Stomach (tissue), 8 donors: ENCODE measurements at regions not wholly inside any gene's neighbourhood (a gene's known extent, or its start where the extent isn't known, plus 50 kb on each side); places are given as distances from the start of the nearest gene placed in this dataset.
"Not testable (repeated sequence)": the region's sequence is repeated elsewhere in the genome, so short reads cannot be mapped to it uniquely, and the experiment has no call there.

Experiments used
- DNase-seq, 2 donors: peaks; one replicate each; pipeline versions ENCODE4 v3.0.0 to v3.0.0-alpha.2; 2013 to 2019
- H3K27ac ChIP-seq, 5 donors: fragments of 200-600 bp in 4 of 5; sonication (generic) in 4 of 5; one replicate each; pipeline ENCODE4 v1.5.1; 2013 to 2019; ENCODE audit warnings: mild to moderate bottlenecking in 1 of 5, moderate library complexity in 1 of 5
- H3K27me3 ChIP-seq, 3 donors: fragments of 200-600 bp; sonication (generic); one replicate each; pipeline ENCODE4 v1.5.1; 2017 to 2019; ENCODE audit warnings: mixed run types in 1 of 3
- H3K36me3 ChIP-seq, 4 donors: fragments of 200-600 bp; sonication (generic); 1 replicate in 3 of 4; 2 replicates in 1 of 4; pipeline ENCODE4 v1.5.1; 2016 to 2019
- H3K4me1 ChIP-seq, 4 donors: fragments of 200-600 bp; sonication (generic); one replicate each; pipeline ENCODE4 v1.5.1; 2016 to 2019
- H3K4me3 ChIP-seq, 4 donors: fragments of 200-600 bp; sonication (generic) in 3 of 4; one replicate each; pipeline ENCODE4 v1.5.1; 2016 to 2019; ENCODE audit warnings: mild to moderate bottlenecking in 1 of 4
- H3K9me3 ChIP-seq, 4 donors: fragments of 200-600 bp; sonication (generic); one replicate each; pipeline ENCODE4 v1.5.1; 2016 to 2019
- EP300 ChIP-seq: sonication (generic); formaldehyde crosslinking; IDR thresholded peaks from one replicate; pipeline ENCODE4 v1.6.1; 2017; ENCODE audit warnings: antibody characterized with exemption
- POLR2A ChIP-seq, 4 donors: fragments of 450-650 bp; IDR thresholded peaks; one replicate each; pipeline ENCODE4 v1.6.1; 2016; ENCODE audit warnings: antibody characterized with exemption in 4 of 4, control low read depth in 2 of 4, mild to moderate bottlenecking in 1 of 4, moderate library complexity in 1 of 4
- POLR2AphosphoS5 ChIP-seq, 3 donors: sonication (generic); formaldehyde crosslinking; IDR thresholded peaks; one replicate each; pipeline ENCODE4 v1.6.1; 2016; ENCODE audit warnings: antibody characterized with exemption in 3 of 3
- WGBS, 5 donors: extraction: QIAGEN DNeasy Blood & Tissue Kit in 3 of 5; methylation state at CpG; one replicate each; pipeline versions ENCODE4 v1.1.5 to v1.1.7; 2013 to 2018; 5-methylcytosine and 5-hydroxymethylcytosine counted together
- intact Hi-C: fragments of 100-400 bp; cut with DNase I; formaldehyde crosslinking; loops from one replicate; pipeline ENCODE4 v1.15.1; 2023; ENCODE audit warnings: low total_unique reads
- TF ChIP-seq, protein P1 (sequence below), 7 experiments: fragments of 450-650 bp in 4 of 7; fragments of 200-600 bp in 3 of 7; sonication (generic) in 3 of 7; IDR thresholded peaks; one replicate each; pipeline ENCODE4 v1.5.1; 2016 to 2019; ENCODE audit warnings: antibody characterized with exemption in 7 of 7, control low read depth in 2 of 7, mild to moderate bottlenecking in 1 of 7
- donor health status: healthy with polysubstance abuse.
- donor health status: Bipolar disorder and iron deficiency.
- donor health status: healthy.

DNA sequence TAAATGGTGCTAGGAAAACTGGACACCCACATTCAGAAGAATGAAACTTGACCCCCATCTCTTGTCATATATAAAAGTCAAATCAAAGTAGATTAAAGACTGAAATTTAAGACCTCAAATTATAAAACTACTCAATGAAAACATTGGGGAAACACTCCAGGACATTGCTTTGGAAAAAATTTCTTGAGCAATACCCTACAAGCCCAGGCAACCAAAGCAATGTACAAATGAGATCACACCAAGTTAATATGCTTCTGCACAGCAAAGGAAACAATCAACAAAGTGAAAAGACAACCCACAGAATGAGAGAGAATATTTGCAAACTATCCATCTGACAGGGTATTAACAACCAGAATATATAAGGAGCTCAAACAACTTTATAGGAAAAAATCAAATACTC is 407.9 kb upstream of the BTBD3 start:
- intact Hi-C loops, result no loop called here

DNA sequence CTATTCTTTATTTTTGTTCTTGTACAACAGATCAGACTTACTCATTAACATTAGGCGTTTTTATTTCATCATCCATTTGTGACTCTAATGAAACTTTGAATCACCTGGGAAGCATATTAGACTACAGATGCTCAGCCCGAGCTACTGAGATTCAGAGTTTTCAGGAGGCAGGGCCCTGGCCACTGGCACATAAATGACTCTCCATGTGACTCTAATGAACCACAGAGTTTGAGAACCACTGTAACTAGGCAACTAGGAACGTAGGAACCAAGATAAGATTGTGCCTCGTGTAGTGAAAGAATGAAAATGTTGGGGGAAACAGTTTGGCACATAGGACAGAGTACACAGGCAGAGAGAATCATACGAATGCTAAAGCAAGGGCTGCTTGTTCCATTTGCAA is 405.9 kb upstream of the BTBD3 start:
- DNase-seq, result peak in 1 of 2 donors; percentile 66
- H3K27me3 ChIP-seq, result no peaks in the 10 kb centered on the region
- TF ChIP-seq EP300 (no peak), POLR2A (IDR thresholded peaks at IDR 0.05) (no peak), POLR2AphosphoS5 (IDR thresholded peaks at IDR 0.05) (no peak)
- TF ChIP-seq, protein P1, sequence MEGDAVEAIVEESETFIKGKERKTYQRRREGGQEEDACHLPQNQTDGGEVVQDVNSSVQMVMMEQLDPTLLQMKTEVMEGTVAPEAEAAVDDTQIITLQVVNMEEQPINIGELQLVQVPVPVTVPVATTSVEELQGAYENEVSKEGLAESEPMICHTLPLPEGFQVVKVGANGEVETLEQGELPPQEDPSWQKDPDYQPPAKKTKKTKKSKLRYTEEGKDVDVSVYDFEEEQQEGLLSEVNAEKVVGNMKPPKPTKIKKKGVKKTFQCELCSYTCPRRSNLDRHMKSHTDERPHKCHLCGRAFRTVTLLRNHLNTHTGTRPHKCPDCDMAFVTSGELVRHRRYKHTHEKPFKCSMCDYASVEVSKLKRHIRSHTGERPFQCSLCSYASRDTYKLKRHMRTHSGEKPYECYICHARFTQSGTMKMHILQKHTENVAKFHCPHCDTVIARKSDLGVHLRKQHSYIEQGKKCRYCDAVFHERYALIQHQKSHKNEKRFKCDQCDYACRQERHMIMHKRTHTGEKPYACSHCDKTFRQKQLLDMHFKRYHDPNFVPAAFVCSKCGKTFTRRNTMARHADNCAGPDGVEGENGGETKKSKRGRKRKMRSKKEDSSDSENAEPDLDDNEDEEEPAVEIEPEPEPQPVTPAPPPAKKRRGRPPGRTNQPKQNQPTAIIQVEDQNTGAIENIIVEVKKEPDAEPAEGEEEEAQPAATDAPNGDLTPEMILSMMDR (IDR thresholded peaks at IDR 0.05), result no peak
- intact Hi-C loops, result no loop called here
- H3K27ac ChIP-seq, result no peak overlapping the region
- no peak overlapping the region for H3K4me3 ChIP-seq
- WGBS, 5 donors, result 25 to 45% (median 39%) methylated on average over 5 of the region's 5 CpGs
- peaks cover 0 to 7% (median 0%) of the 10 kb centered on the region in 4 donors for H3K4me1 ChIP-seq
- H3K9me3 ChIP-seq, result peaks cover 0 to 6% (median 2%) of the 10 kb centered on the region in 4 donors
- H3K36me3 ChIP-seq, result no peaks in the 10 kb centered on the region

More for the DNA sequence above, 407.9 kb upstream of the BTBD3 start:
- Histone ChIP-seq H3K4me3 (no peak overlapping the region), H3K36me3 (no peaks in the 10 kb centered on the region), H3K27ac (no peak overlapping the region), H3K9me3 (peaks cover 0 to 6% (median 2%) of the 10 kb centered on the region in 4 donors), H3K27me3 (no peaks in the 10 kb centered on the region), H3K4me1 (peaks cover 0 to 7% (median 0%) of the 10 kb centered on the region in 4 donors)
- TF ChIP-seq POLR2AphosphoS5 (IDR thresholded peaks at IDR 0.05), result no peak
- TF ChIP-seq EP300, result no peak
- TF ChIP-seq, protein P1 (IDR thresholded peaks at IDR 0.05), result no peak
- TF ChIP-seq POLR2A (IDR thresholded peaks at IDR 0.05), result no peak
- no peak for DNase-seq

DNA sequence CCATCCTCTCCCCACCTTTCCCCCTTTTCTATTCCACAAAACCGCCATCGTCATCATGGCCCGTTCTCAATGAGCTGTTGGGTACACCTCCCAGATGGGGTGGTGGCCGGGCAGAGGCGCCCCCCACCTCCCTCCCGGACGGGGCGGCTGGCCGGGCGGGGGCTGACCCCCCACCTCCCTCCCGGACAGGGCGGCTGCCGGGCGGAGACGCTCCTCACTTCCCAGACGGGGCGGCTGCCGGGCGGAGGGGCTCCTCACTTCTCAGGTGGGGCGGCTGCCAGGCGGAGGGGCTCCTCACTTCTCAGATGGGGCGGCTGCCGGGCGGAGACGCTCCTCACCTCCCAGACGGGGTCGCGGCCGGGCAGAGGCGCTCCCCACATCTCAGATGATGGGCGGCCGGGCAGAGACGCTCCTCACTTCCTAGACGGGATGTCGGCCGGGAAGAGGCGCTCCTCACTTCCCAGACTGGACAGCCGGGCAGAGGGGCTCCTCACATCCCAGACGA is 404.4 kb upstream of the BTBD3 start:
- H3K27ac ChIP-seq, H3K4me3 ChIP-seq, H3K4me1 ChIP-seq, H3K36me3 ChIP-seq, H3K27me3 ChIP-seq, DNase-seq, intact Hi-C loops, H3K9me3 ChIP-seq: not testable (repeated sequence)
- WGBS, 5 donors, result 94 to 98% (median 97%) methylated on average over 20 to 39 of the region's 39 CpGs

DNA sequence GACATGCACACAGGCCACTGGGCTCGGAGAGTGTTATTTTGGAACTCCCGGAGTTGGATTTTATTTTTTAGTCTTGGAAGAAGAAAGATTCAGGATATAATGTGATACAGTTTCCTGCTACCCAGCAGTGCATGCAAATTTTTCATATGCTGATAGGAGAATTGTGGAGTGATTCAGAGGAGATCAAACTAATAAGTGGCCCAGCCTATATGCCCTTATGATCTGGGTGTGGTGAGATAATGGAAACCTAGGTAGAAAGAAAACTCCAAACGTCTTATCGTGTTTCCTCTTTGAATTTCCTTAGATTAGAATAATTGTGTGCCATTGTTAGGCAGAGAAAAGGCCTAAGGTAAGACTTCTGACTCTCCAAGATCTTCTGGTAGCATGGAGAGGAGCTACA is 401.2 kb upstream of the BTBD3 start:
- intact Hi-C loops, result no loop called here
- peak overlapping the region in 3 of 5 donors; percentile 29 to 70 (median 65) for H3K27ac ChIP-seq

DNA sequence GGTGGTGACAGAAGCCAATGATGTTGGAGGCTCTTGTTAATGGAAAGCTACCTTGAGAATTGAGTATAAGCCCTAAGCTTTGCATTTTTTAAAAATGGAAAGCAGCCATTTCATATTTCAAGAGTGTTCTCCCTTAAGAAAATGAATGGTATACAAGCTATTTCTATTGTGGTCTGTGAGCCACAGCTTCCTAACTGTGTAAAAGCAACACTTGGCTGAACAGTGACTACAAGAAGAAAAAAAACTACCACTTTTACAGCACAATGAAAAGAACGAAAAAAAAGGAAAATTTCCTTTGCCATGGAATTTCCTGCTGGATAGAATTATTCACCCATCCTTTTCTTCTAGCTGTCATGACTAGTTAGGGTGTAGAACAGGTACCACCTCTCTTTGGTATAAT is 397.1 kb upstream of the BTBD3 start:
- WGBS, 5 donors, result 0 to 55% (median 0%) methylated on average over 1 of the region's 1 CpG
- intact Hi-C loops, result no loop called here
- H3K9me3 ChIP-seq, result peaks cover 3 to 21% (median 15%) of the 10 kb centered on the region in 4 donors

More for the DNA sequence above, 401.2 kb upstream of the BTBD3 start:
- no peaks in the 10 kb centered on the region for H3K36me3 ChIP-seq
- TF ChIP-seq, protein P1 (IDR thresholded peaks at IDR 0.05), result no peak
- peak in 1 of 3 donors; percentile 64 for TF ChIP-seq POLR2AphosphoS5 (IDR thresholded peaks at IDR 0.05)
- DNase-seq, result peak in 1 of 2 donors; percentile 38
- H3K4me1 ChIP-seq, result peaks cover 0 to 7% (median 0%) of the 10 kb centered on the region in 4 donors
- H3K9me3 ChIP-seq, result no peaks in the 10 kb centered on the region
- H3K27me3 ChIP-seq, result no peaks in the 10 kb centered on the region
- WGBS, 5 donors, result 34 to 62% (median 51%) methylated on average over 4 of the region's 4 CpGs
- H3K4me3 ChIP-seq, result no peak overlapping the region

More for the DNA sequence above, 397.1 kb upstream of the BTBD3 start:
- Histone ChIP-seq H3K36me3 (no peaks in the 10 kb centered on the region), H3K27ac (no peak overlapping the region), H3K4me1 (no peaks in the 10 kb centered on the region), H3K27me3 (no peaks in the 10 kb centered on the region), H3K4me3 (no peak overlapping the region)
- TF ChIP-seq POLR2A (IDR thresholded peaks at IDR 0.05), result no peak
- TF ChIP-seq, protein P1 (IDR thresholded peaks at IDR 0.05), result no peak
- TF ChIP-seq POLR2AphosphoS5 (IDR thresholded peaks at IDR 0.05), result no peak
- TF ChIP-seq EP300, result no peak
- DNase-seq, result no peak
